Thoracic aorta (tissue), 2 donors: ENCODE measurements at regions not wholly inside any gene's neighbourhood (a gene's known extent, or its start where the extent isn't known, plus 50 kb on each side); places are given as distances from the start of the nearest gene placed in this dataset.

Experiments
- ATAC-seq: fragments of 150-250 bp; one replicate; pipeline ENCODE4 v1.8.0; 2017; ENCODE audit warnings: low read depth; ENCODE audit not compliant: insufficient number of reproducible peaks, low FRiP score
- DNase-seq: peaks from one replicate; pipeline ENCODE4 v3.0.0-alpha.2; 2020; ENCODE audit warnings: low spot score
- H3K27ac ChIP-seq, 2 donors: fragments of 200-600 bp; sonication (generic); 1 replicate in 1 of 2; 2 replicates in 1 of 2; pipeline ENCODE4 v1.5.1; 2016; ENCODE audit warnings: mild to moderate bottlenecking in 2 of 2, moderate library complexity in 2 of 2
- H3K27me3 ChIP-seq: fragments of 200-600 bp; sonication (generic); replicated peaks from 2 replicates; pipeline ENCODE4 v1.6.0; 2016; ENCODE audit warnings: mild to moderate bottlenecking; ENCODE audit not compliant: insufficient read depth
- H3K36me3 ChIP-seq: fragments of 200-600 bp; sonication (generic); one replicate; pipeline ENCODE4 v1.5.1; 2016
- H3K4me1 ChIP-seq, 2 donors: fragments of 200-600 bp; sonication (generic); 1 replicate in 1 of 2; 2 replicates in 1 of 2; pipeline versions ENCODE4 v1.5.1 to v1.6.0; 2016; ENCODE audit warnings: low read depth in 2 of 2, mild to moderate bottlenecking in 1 of 2; ENCODE audit not compliant: control insufficient read depth in 1 of 2
- H3K4me3 ChIP-seq: fragments of 200-600 bp; sonication (generic); 2 replicates; pipeline ENCODE4 v1.5.1; 2016; ENCODE audit warnings: mild to moderate bottlenecking
- H3K9me3 ChIP-seq: fragments of 200-600 bp; sonication (generic); 2 replicates; pipeline ENCODE4 v1.5.1; 2016
- CTCF ChIP-seq: fragments of 200-600 bp; sonication (generic); IDR thresholded peaks from one replicate; pipeline ENCODE4 v1.5.1; 2019; ENCODE audit warnings: antibody characterized with exemption

- no peak for TF ChIP-seq CTCF
Measured at GRCh38 chr4:115428455-115428854, 315.0 kb upstream of the NDST4 start.

GRCh38 chr4:115424852-115425251, 311.4 kb upstream of the NDST4 start:
- no peak for TF ChIP-seq CTCF
- ATAC-seq (no peak), DNase-seq (no peak)
- H3K9me3 ChIP-seq: no peaks in the 10 kb centered on the region
- no peak overlapping the region for H3K4me3 ChIP-seq
- H3K27me3 ChIP-seq: no peaks in the 10 kb centered on the region
- no peaks in the 10 kb centered on the region for H3K4me1 ChIP-seq
- H3K27ac ChIP-seq: no peak overlapping the region
- no peaks in the 10 kb centered on the region for H3K36me3 ChIP-seq

More at GRCh38 chr4:115428455-115428854, 315.0 kb upstream of the NDST4 start:
- Histone ChIP-seq H3K36me3 (no peaks in the 10 kb centered on the region), H3K9me3 (no peaks in the 10 kb centered on the region), H3K27me3 (no peaks in the 10 kb centered on the region), H3K4me1 (no peaks in the 10 kb centered on the region), H3K4me3 (no peak overlapping the region), H3K27ac (no peak overlapping the region)
- ATAC-seq: no peak
- DNase-seq: no peak

- Histone ChIP-seq H3K4me1 (no peaks in the 10 kb centered on the region), H3K4me3 (no peak overlapping the region), H3K27ac (no peak overlapping the region), H3K36me3 (no peaks in the 10 kb centered on the region), H3K9me3 (no peaks in the 10 kb centered on the region), H3K27me3 (no peaks in the 10 kb centered on the region)
- no peak for TF ChIP-seq CTCF
- no peak for ATAC-seq
- DNase-seq: no peak
Measured at GRCh38 chr4:115418635-115419396, 305.4 kb upstream of the NDST4 start.

- no peaks in the 10 kb centered on the region for H3K4me1 ChIP-seq
- H3K36me3 ChIP-seq: no peaks in the 10 kb centered on the region
- no peak for TF ChIP-seq CTCF
- ATAC-seq: no peak
- H3K27ac ChIP-seq: no peak overlapping the region
- H3K9me3 ChIP-seq: no peaks in the 10 kb centered on the region
- H3K27me3 ChIP-seq: no peaks in the 10 kb centered on the region
- H3K4me3 ChIP-seq: no peak overlapping the region
- no peak for DNase-seq
Measured at GRCh38 chr4:115396034-115396433, 282.6 kb upstream of the NDST4 start.

GRCh38 chr4:115376866-115377265, 263.4 kb upstream of the NDST4 start:
- H3K9me3 ChIP-seq: no peaks in the 10 kb centered on the region
- no peaks in the 10 kb centered on the region for H3K36me3 ChIP-seq
- no peaks in the 10 kb centered on the region for H3K27me3 ChIP-seq
- DNase-seq: no peak
- no peak for TF ChIP-seq CTCF
- H3K27ac ChIP-seq: no peak overlapping the region
- H3K4me3 ChIP-seq: no peak overlapping the region
- no peaks in the 10 kb centered on the region for H3K4me1 ChIP-seq
- no peak for ATAC-seq
